NAMALWA (cell line): ENCODE measurements at regions not wholly inside any gene's neighbourhood (a gene's known extent, or its start where the extent isn't known, plus 50 kb on each side); places are given as distances from the start of the nearest gene placed in this dataset.
A peak's percentile ranks its signal among the peaks of the same experiment; 100 is the strongest.
"Not testable (repeated sequence)": the region's sequence is repeated elsewhere in the genome, so short reads cannot be mapped to it uniquely, and the experiment has no call there.

Experiments
- DNase-seq: peaks from one replicate; pipeline ENCODE4 v3.0.0-alpha.2; 2015; ENCODE audit warnings: low spot score

- no peak for DNase-seq
Observed at GRCh38 chr5:152456815-152457443, 51.9 kb upstream of the NMUR2 start.

GRCh38 chr5:152462021-152462721, 57.1 kb upstream of the NMUR2 start:
- no peak for DNase-seq

- DNase-seq, result no peak
Observed at GRCh38 chr5:152464048-152464447, 59.0 kb upstream of the NMUR2 start.

- no peak for DNase-seq
Observed at GRCh38 chr5:152465140-152465539, 60.1 kb upstream of the NMUR2 start.

- DNase-seq, result no peak
Observed at GRCh38 chr5:152466085-152466745, 61.1 kb upstream of the NMUR2 start.

- no peak for DNase-seq
Observed at GRCh38 chr5:152470167-152470566, 65.1 kb upstream of the NMUR2 start.

GRCh38 chr5:152472083-152472482, 67.0 kb upstream of the NMUR2 start:
- no peak for DNase-seq

GRCh38 chr5:152474961-152475360, 69.9 kb upstream of the NMUR2 start:
- no peak for DNase-seq

- DNase-seq, result no peak
Observed at GRCh38 chr5:152477536-152477935, 72.5 kb upstream of the NMUR2 start.

GRCh38 chr5:152479866-152480265, 74.8 kb upstream of the NMUR2 start:
- DNase-seq, result not testable (repeated sequence)

GRCh38 chr5:152480677-152481076, 75.6 kb upstream of the NMUR2 start:
- not testable (repeated sequence) for DNase-seq

GRCh38 chr5:152487130-152487529, 82.1 kb upstream of the NMUR2 start:
- DNase-seq, result no peak

GRCh38 chr5:152488869-152489268, 83.8 kb upstream of the NMUR2 start:
- no peak for DNase-seq

GRCh38 chr5:152499814-152500535, 94.9 kb upstream of the NMUR2 start:
- DNase-seq, result no peak

GRCh38 chr5:152501294-152501693, 96.2 kb upstream of the NMUR2 start:
- DNase-seq, result no peak

- DNase-seq, result no peak
Observed at GRCh38 chr5:152503206-152503605, 98.1 kb upstream of the NMUR2 start.

GRCh38 chr5:152505442-152506042, 100.5 kb upstream of the NMUR2 start:
- peak; percentile 77 for DNase-seq

- DNase-seq, result no peak
Observed at GRCh38 chr5:152511120-152511519, 106.0 kb upstream of the NMUR2 start.

GRCh38 chr5:152511531-152512132, 106.6 kb upstream of the NMUR2 start:
- no peak for DNase-seq

- peak; percentile 52 for DNase-seq
Observed at GRCh38 chr5:152514827-152515397, 109.8 kb upstream of the NMUR2 start.

GRCh38 chr5:152523964-152524363, 118.9 kb upstream of the NMUR2 start:
- no peak for DNase-seq
